OCI-LY7 (cell line): ENCODE measurements at regions not wholly inside any gene's neighbourhood (a gene's known extent, or its start where the extent isn't known, plus 50 kb on each side); places are given as distances from the start of the nearest gene placed in this dataset.

Experiments used
- CTCF ChIP-seq: fragments of 200-600 bp; sonication (generic); conservative IDR thresholded peaks from 2 replicates; pipeline ENCODE4 v1.5.1; 2014; ENCODE audit warnings: mild to moderate bottlenecking, antibody characterized with exemption, low read length, moderate library complexity, mixed read lengths
- EZH2phosphoT487 ChIP-seq: fragments of 200-600 bp; sonication (generic); IDR thresholded peaks from 2 replicates; pipeline ENCODE4 v1.6.1; 2018; ENCODE audit warnings: low read depth, borderline replicate concordance, mild to moderate bottlenecking, mixed run types, antibody characterized with exemption, low read length, moderate library complexity, mixed read lengths

GRCh38 chr14:62409626-62410300 is 635.5 kb downstream of the KCNH5 start:
- TF ChIP-seq CTCF, result no peak
- no peak for TF ChIP-seq EZH2phosphoT487
